Upper lobe of left lung (tissue), 4 donors: ENCODE measurements at regions not wholly inside any gene's neighbourhood (a gene's known extent, or its start where the extent isn't known, plus 50 kb on each side); places are given as distances from the start of the nearest gene placed in this dataset.

Experiments used
- CTCF ChIP-seq, 6 experiments: fragments of 450-650 bp in 4 of 6; fragments of 200-600 bp in 2 of 6; sonication (generic) in 2 of 6; IDR thresholded peaks; one replicate each; pipeline ENCODE4 v1.5.1; 2016 to 2019; ENCODE audit warnings: antibody characterized with exemption in 6 of 6
- EP300 ChIP-seq, 4 donors: sonication (generic); formaldehyde crosslinking; IDR thresholded peaks; one replicate each; pipeline ENCODE4 v1.5.1; 2017; ENCODE audit warnings: antibody characterized with exemption in 4 of 4, control low read depth in 2 of 4
- POLR2A ChIP-seq, 4 donors: fragments of 450-650 bp; IDR thresholded peaks; one replicate each; pipeline ENCODE4 v1.5.1; 2016 to 2017; ENCODE audit warnings: antibody characterized with exemption in 4 of 4, mild to moderate bottlenecking in 2 of 4
- POLR2AphosphoS5 ChIP-seq, 2 donors: sonication (generic); formaldehyde crosslinking; IDR thresholded peaks; one replicate each; pipeline ENCODE4 v1.5.1; 2017; ENCODE audit warnings: antibody characterized with exemption in 2 of 2

- TF ChIP-seq CTCF (IDR thresholded peaks at IDR 0.05) (no peak), POLR2AphosphoS5 (IDR thresholded peaks at IDR 0.05) (no peak), EP300 (IDR thresholded peaks at IDR 0.05) (no peak), POLR2A (IDR thresholded peaks at IDR 0.05) (no peak)
Measured at GRCh38 chr3:166110102-166110501, 272.9 kb upstream of the BCHE start.
